SU-DHL-6 (cell line): ENCODE measurements at regions not wholly inside any gene's neighbourhood (a gene's known extent, or its start where the extent isn't known, plus 50 kb on each side); places are given as distances from the start of the nearest gene placed in this dataset.

ENCODE experiments used
- CTCF ChIP-seq: fragments of 200-600 bp; sonication (generic); IDR thresholded peaks from one replicate; pipeline ENCODE4 v1.5.1; 2017; ENCODE audit warnings: antibody characterized with exemption, mild to moderate bottlenecking, low read length, moderate library complexity; ENCODE audit not compliant: insufficient read depth, poor library complexity, severe bottlenecking
- EZH2phosphoT487 ChIP-seq: fragments of 200-600 bp; sonication (generic), shearing (Covaris generic); conservative IDR thresholded peaks from 2 replicates; pipeline ENCODE4 v1.6.1; 2018; ENCODE audit warnings: mild to moderate bottlenecking, antibody characterized with exemption, low read length, moderate library complexity, mixed read lengths

GRCh38 chr21:16873176-16873575 lies 639.7 kb upstream of the CXADR start:
- no peak for TF ChIP-seq CTCF
- no peak for TF ChIP-seq EZH2phosphoT487
